NK-92 treated with Interleukin-12 subunit alpha and Interleukin-12 subunit beta, amount 100 ng/mL, for 24 hours (cell line): ENCODE measurements at regions not wholly inside any gene's neighbourhood (a gene's known extent, or its start where the extent isn't known, plus 50 kb on each side); places are given as distances from the start of the nearest gene placed in this dataset.

ENCODE experiments used
- DNase-seq: peaks from one replicate; lab custom pipeline; 2025; lab: John Stamatoyannopoulos, UW

DNA sequence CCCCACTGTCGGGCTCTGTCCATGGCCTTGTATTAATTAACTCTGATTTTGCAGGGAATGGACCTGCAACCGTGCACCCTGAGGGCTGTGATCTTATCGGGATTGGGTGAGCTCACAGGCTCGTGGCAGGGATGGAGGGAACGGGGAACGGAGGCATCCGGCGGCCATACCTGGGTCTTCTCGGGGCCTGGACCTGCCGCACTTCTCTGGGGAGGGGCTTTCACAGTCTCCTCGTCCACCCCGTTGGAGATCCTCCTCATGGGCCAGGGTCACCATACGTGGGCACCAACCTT lies 57.5 kb upstream of the SHH start:
- DNase-seq: no peak

DNA sequence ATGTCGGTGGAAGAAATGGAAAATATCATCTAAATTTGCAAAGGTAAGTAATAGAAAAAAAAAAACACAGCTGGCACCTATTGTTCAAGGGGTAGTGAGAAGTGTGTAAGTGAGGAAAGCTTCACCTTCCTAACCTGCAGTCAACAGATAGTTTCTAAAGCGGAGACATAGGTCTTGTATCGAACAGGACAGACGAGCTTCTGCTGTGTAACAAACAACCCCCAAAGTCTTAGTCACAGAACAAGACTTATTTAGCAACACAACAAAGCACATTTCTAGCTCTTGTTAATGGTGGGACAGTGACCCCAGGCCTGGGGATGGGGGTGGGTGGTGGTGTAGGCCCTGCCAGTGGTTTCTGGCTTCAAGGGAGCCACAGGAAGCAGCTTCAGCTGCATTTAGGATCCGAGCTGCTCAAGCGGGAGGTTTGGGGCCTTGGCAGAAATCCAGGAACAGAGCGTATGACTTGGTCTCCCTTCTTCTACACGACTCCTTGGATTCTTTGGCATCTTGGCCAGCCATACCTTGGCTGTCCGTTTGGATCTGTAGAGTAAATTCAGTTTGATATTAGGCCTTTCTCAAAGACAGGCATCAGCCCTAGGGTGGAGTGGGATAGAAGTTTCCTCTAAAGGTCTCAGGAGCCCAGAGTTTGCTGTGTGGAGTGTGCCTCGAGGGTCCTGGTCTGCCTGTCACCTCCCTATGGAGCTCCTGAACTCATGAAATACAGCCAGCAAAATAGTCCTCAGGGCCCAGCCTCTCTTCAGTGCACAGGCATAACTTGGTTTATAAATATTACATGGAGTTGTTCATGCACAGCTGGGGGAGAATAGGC lies 56.9 kb upstream of the SHH start:
- no peak for DNase-seq

DNA sequence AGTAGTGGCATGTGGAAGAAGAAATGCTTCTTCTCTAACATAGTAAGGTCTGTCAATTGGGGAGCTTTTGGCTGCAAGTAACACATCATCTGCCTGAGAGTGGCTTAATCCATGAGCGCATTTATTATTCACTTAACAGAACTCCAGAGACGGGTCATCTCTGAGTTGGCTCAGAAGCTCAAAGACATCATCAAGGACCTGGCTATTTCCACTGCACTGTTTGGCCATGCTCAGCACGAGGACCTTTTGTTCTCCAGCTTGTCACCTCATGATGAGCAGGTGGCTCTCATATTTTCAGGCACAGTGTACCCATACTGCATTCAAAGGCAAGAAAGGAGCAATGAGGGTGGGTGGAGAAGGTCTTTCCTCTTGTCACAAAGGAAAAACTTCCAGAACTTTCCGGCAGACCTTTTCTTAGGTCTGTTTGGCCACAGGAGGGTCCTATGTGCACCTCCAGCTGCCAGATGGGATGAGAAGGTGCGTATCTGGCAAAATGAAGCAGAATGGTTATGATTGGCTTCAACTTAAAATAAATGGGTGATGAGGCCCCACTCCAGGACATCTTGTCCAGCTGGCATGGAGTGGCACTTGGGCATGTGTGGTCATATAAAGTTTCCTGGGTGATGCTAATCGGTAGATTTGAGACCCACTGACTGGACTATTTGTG lies 55.6 kb upstream of the SHH start:
- DNase-seq: no peak

DNA sequence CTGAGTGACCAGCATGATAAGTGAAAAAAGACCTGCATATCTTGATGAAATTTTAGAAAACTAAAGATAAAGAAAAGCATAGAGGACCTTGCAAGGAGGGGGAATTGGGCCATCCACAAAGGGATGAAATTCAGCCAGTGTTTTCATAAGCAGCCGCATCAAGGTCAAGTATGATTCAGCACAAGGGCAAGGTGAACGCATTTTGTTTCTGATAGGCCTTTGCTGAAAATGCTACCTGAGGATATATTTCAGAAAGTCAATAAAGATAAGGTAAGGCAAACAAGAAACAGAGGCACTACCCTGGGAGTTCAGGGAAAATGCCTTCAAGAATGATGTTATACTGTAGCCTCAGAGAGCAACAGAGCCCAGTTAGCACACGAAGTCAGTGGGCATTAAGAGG lies 55.0 kb upstream of the SHH start:
- DNase-seq: no peak

DNA sequence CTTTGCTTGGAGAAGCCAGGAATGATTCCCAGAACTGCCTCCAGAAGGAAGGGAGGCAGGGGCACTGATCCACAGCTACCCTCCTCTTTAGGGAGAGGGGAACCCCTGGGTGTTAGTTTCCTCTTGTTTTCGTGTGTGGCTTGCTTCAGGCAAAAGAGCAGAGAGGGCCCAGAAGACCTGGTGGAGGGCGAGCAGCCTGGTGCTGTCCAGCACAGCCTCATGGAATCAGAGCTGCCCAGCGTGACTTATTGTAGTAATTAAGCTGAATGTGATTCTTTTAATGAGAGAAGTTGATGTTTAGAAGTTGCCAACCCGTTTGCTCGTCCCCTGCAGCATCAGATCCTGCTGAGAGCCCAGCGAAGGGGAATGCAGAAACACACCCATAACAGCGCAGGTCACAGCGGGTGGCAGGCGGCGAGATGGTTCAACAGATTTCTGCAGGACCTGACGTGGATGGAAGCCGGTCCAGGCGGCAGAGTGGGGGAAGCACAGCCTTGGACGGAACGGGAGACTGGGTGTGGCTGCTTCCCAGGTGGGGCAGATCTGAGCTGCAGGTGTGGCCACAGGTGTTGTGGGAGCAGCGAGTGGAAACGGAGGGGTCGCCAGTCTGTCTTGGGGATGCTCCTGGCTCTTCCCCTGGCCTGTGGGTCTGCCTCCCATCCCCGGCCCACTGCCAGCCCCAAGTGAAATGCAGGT lies 53.7 kb upstream of the SHH start:
- DNase-seq: no peak

DNA sequence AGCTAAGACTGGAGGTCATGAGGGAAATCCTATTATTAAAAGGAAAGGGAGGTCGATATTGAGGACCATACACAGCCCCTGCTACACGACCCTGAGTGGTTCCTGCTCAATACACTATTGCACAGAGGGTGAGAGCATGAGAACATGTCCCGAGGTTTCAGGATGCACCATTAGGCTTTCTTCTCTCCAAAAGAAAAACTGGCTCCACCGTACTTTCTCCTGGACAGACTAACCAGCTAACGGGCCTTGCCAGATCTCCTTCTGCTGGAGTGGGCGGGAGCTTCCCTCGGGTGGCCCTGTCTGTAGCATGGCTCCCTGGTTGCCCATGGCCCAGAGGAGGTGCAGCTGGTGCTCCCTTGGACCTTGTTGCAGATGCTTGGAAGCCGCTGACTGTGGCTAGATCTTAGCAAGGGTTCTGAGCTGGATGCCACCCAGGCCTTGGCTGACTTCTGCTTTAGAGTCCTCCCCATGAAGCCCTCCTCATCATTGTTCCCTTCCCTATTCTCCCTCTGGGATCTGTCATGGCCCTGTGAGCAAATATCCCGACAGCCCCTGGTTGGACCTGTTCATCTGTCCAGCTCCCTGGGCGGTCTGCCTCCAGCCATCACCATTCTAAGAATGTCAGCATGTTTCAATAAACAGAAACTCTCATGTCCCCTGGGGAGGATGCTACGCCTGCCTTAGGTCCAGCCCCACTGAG lies 52.9 kb upstream of the SHH start:
- DNase-seq: no peak

DNA sequence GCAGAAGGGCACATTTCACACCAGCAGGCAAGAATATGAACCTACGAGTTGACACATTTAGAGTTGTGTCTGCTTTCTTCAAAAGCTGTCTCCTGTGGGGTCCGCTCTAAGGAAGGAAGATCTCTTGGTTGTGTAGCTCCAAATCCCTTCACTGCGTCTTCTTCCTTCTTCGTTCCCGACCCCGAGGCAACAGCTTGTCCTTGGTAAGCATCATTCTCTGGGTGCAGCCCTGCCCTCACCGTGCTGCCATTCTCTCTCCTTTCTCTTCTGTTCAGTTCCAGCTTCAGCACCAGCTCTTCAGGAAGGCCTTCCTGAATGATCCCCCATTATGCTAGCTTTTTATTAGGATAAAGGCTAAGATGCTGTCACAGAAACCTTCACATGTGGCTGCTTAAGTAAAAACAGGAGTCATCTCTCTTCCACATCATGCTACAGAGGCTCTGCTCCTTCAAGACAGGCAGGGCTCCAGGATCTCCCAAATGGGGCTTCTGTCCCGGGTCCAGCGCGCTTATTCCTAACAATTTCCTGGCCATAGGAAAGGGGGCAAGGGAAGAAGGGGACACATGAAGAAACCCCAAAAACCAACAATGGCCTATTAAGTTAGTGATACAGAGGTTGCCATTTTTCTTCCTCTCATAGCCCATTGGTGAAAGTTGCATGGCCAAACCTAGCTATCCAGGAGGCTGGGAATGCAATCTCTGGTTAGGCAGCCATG lies 52.2 kb upstream of the SHH start:
- DNase-seq: no peak

DNA sequence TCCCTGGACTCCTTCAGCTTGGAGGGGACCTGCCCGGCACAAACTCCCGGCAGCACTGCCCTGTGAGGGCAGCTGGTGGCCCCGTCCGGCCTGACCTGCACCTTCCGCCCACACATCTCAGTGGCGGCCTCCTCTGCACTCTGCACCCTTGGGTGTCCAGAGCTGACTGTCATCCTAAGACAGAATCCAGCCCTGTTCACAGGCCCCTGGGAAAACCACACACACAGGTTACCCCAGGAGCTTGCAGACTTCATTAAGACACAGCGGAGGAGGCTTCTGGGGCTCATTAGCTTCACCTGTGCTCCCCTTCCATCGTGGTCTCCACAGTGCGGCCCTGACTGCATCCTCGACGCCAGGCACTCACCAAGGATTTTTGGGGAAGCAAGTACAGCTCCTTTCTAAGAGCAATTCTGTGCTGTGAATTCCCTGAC lies 51.5 kb upstream of the SHH start:
- no peak for DNase-seq

DNA sequence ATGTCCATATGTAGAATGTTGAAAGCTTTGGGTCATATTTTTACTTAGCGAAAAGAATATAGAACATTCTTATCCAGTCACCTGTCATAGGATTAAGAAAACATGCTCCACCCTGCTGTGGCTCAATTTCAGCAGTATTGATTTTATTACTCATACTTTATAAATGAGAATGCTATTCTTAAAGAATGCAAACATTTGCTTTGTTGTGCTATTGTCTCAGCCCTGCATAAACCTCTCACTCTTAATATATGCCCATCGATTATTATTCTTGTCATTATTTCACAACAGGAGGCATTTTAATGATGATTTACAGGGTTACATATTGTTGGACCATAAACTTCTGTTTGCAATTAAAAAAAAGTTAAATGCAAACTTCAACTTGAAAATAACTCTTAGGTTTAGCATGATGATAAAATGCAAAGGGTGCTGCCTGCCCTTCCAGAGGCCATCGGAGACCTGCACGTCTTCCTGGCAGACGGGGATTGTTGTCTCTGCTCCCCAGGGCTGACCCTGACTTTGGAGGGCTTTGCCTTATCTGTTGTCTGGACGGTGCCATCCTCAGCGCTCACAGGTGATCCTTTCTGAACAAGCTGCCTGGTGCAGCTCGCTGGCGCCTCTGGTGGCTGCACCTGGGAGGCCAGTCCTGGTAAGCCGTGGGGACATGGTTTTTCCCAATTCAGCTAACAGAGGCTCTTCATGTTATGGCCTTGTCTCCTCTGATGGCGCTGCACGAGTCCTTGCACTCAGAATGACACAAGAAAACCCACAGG lies 50.0 kb upstream of the SHH start:
- no peak for DNase-seq
